Epithelial cell of esophagus (primary cell): ENCODE measurements at regions not wholly inside any gene's neighbourhood (a gene's known extent, or its start where the extent isn't known, plus 50 kb on each side); places are given as distances from the start of the nearest gene placed in this dataset.

Experiments used
- DNase-seq: peaks from one replicate; pipeline ENCODE4 v3.0.0; 2010; ENCODE audit warnings: low read depth
- H3K4me3 ChIP-seq: 2 replicates; pipeline ENCODE4 v1.5.1; 2011; ENCODE audit warnings: mild to moderate bottlenecking, low read length, control low read depth
- CTCF ChIP-seq: IDR thresholded peaks from 2 replicates; pipeline ENCODE4 v1.5.1; 2011; ENCODE audit warnings: low read depth, mild to moderate bottlenecking, low read length, control low read depth, inconsistent platforms; ENCODE audit not compliant: insufficient read depth; ENCODE audit errors: missing control alignments

GRCh38 chr4:171473155-171473554 lies 340.0 kb upstream of the GALNTL6 start:
- TF ChIP-seq CTCF: no peak
- H3K4me3 ChIP-seq: no peak overlapping the region
- DNase-seq: no peak

- no peak for TF ChIP-seq CTCF
- no peak for DNase-seq
Measured at GRCh38 chr4:171472230-171472629, 341.0 kb upstream of the GALNTL6 start.

GRCh38 chr4:171464499-171464898 lies 348.7 kb upstream of the GALNTL6 start:
- no peak for TF ChIP-seq CTCF
- DNase-seq: no peak
- no peak overlapping the region for H3K4me3 ChIP-seq

More at GRCh38 chr4:171472230-171472629, 341.0 kb upstream of the GALNTL6 start:
- H3K4me3 ChIP-seq: no peak overlapping the region

- no peak for DNase-seq
- no peak overlapping the region for H3K4me3 ChIP-seq
- TF ChIP-seq CTCF: no peak
Measured at GRCh38 chr4:171461191-171461590, 352.0 kb upstream of the GALNTL6 start.

- TF ChIP-seq CTCF: no peak
- no peak overlapping the region for H3K4me3 ChIP-seq
- no peak for DNase-seq
Measured at GRCh38 chr4:171448919-171449481, 364.2 kb upstream of the GALNTL6 start.

GRCh38 chr4:171448358-171448757 lies 364.8 kb upstream of the GALNTL6 start:
- no peak overlapping the region for H3K4me3 ChIP-seq
- DNase-seq: no peak
- TF ChIP-seq CTCF: no peak

GRCh38 chr4:171441300-171441941 lies 371.8 kb upstream of the GALNTL6 start:
- no peak for DNase-seq
- no peak overlapping the region for H3K4me3 ChIP-seq
- no peak for TF ChIP-seq CTCF
